A549 (cell line): ENCODE measurements at regions not wholly inside any gene's neighbourhood (a gene's known extent, or its start where the extent isn't known, plus 50 kb on each side); places are given as distances from the start of the nearest gene placed in this dataset.

Source experiments
- EP300 ChIP-seq, 2 experiments: fragments of >200 bp; sonication (Bioruptor Twin); formaldehyde crosslinking; IDR thresholded peaks; 2 replicates in 1 of 2; 3 replicates in 1 of 2; pipeline ENCODE4 v1.6.1; 2016 to 2017
- HDAC2 ChIP-seq: fragments of 200-600 bp; sonication (generic); IDR thresholded peaks from 2 replicates; pipeline ENCODE4 v1.6.1; 2016
- JUNB ChIP-seq: fragments of >200 bp; sonication (Bioruptor Twin); formaldehyde crosslinking; IDR thresholded peaks from 2 replicates; pipeline ENCODE4 v1.6.1; 2016
- MAFK ChIP-seq: fragments of 450-650 bp; IDR thresholded peaks from 2 replicates; pipeline ENCODE4 v1.6.1; 2014; ENCODE audit not compliant: partially characterized antibody
- NFE2L2 ChIP-seq: fragments of 150-350 bp; conservative IDR thresholded peaks from 2 replicates; pipeline ENCODE4 v1.6.1; 2014; ENCODE audit warnings: low read length
- POLR2A ChIP-seq: IDR thresholded peaks from 2 replicates; pipeline ENCODE4 v1.6.1; 2012; ENCODE audit warnings: mild to moderate bottlenecking, low read length
- TF ChIP-seq, protein P1 (sequence below): IDR thresholded peaks from 2 replicates; pipeline ENCODE4 v1.6.1; 2012
- TF ChIP-seq, protein P2 (sequence below): fragments of >200 bp; sonication (Bioruptor Twin); formaldehyde crosslinking; IDR thresholded peaks from 3 replicates; pipeline ENCODE4 v1.5.1; 2016
- TF ChIP-seq, protein P3 (sequence below): IDR thresholded peaks from 2 replicates; pipeline ENCODE4 v1.6.1; 2012

DNA sequence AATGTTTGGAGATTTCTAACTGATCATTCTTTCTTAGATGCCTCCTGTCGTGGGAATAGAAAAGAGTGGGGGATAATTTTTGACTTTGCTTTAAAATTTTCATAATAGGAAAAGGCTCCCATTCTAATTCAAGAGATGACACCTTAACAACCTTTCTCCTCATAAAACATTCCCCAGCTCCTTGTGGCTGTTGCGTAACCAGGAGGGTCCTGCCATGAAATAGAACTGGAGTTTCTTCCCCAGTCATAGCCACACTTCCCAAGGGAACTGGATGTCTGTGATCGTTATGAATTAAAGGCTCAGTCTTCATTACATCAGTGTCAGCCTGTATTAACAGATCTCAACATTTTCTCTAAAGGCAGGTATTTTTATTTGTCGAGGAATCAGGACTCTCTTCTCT is 119.9 kb upstream of the DAP start:
- TF ChIP-seq, protein P1, sequence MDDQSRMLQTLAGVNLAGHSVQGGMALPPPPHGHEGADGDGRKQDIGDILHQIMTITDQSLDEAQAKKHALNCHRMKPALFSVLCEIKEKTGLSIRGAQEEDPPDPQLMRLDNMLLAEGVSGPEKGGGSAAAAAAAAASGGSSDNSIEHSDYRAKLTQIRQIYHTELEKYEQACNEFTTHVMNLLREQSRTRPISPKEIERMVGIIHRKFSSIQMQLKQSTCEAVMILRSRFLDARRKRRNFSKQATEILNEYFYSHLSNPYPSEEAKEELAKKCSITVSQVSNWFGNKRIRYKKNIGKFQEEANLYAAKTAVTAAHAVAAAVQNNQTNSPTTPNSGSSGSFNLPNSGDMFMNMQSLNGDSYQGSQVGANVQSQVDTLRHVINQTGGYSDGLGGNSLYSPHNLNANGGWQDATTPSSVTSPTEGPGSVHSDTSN: no peak
- TF ChIP-seq NFE2L2 (no peak), POLR2A (no peak), MAFK (no peak), JUNB (no peak), HDAC2 (no peak), EP300 (IDR thresholded peaks at IDR 0.05) (no peak)
- TF ChIP-seq, protein P2, sequence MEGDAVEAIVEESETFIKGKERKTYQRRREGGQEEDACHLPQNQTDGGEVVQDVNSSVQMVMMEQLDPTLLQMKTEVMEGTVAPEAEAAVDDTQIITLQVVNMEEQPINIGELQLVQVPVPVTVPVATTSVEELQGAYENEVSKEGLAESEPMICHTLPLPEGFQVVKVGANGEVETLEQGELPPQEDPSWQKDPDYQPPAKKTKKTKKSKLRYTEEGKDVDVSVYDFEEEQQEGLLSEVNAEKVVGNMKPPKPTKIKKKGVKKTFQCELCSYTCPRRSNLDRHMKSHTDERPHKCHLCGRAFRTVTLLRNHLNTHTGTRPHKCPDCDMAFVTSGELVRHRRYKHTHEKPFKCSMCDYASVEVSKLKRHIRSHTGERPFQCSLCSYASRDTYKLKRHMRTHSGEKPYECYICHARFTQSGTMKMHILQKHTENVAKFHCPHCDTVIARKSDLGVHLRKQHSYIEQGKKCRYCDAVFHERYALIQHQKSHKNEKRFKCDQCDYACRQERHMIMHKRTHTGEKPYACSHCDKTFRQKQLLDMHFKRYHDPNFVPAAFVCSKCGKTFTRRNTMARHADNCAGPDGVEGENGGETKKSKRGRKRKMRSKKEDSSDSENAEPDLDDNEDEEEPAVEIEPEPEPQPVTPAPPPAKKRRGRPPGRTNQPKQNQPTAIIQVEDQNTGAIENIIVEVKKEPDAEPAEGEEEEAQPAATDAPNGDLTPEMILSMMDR: no peak
- TF ChIP-seq, protein P3, sequence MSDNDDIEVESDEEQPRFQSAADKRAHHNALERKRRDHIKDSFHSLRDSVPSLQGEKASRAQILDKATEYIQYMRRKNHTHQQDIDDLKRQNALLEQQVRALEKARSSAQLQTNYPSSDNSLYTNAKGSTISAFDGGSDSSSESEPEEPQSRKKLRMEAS: no peak
